NCI-H146 treated with DMSO at 0.1 percent for 48 hours (cell line): ENCODE measurements at regions not wholly inside any gene's neighbourhood (a gene's known extent, or its start where the extent isn't known, plus 50 kb on each side); places are given as distances from the start of the nearest gene placed in this dataset.
"Not testable (repeated sequence)": the region's sequence is repeated elsewhere in the genome, so short reads cannot be mapped to it uniquely, and the experiment has no call there.

Experiments used
- DNase-seq: peaks from one replicate; lab custom pipeline; 2025; ENCODE audit not compliant: unreplicated experiment; lab: John Stamatoyannopoulos, UW

DNA sequence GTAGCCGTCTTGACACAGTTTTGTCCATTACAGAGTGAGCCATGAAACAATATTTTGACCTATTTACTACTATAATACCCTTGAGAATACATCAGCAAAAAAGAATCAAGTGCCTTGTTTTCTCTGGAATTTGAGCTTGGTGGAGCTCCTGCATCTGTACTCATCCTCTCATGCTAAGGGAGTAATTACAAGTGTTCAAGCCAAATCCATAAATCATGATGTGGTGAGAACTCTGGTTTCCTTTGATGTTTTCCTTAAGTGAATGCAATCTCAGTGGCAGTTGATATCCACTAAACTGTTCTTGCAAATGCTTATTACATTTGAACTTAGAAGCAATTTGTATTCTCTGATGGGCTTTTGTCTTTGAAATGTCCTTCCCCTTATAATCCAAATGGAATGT lies 824.6 kb upstream of the TMPRSS15 start:
- no peak for DNase-seq

DNA sequence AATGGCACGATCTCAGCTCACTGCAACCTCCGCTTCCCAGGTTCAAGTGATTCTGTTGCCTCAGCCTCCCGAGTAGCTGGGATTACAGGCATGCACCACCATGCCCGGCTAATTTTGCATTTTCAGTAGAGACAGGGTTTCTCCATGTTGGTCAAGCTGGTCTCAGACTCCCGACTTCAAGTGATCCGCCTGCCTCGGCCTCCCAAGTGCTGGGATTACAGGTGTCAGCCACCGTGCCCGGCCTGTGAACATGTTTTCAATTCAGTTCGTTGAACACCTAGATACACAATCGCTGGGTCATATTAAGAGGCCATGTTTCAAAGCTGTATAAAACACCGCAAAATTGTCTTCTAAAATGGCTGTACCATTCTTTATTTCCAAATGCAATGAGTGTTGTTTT lies 830.3 kb upstream of the TMPRSS15 start:
- DNase-seq: not testable (repeated sequence)

DNA sequence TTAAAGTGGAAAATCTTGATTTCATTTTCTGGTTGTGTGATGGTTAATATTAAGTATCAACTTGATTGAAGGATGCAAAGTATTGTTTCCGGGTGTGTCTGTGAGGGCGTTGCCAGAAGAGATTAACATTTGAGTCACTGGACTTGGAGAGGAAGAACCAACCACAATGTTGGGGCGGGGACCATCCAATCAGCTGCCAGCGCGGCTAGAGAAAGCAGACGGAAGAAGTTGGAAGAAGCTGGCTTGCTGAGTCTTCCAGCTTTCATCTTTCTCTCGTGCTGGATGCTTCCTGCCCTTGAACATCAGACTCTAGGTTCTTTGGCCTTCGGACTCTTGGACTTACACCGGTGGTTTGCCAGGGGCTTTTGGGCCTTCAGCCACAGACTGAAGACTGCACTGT lies 832.6 kb upstream of the TMPRSS15 start:
- DNase-seq: no peak

DNA sequence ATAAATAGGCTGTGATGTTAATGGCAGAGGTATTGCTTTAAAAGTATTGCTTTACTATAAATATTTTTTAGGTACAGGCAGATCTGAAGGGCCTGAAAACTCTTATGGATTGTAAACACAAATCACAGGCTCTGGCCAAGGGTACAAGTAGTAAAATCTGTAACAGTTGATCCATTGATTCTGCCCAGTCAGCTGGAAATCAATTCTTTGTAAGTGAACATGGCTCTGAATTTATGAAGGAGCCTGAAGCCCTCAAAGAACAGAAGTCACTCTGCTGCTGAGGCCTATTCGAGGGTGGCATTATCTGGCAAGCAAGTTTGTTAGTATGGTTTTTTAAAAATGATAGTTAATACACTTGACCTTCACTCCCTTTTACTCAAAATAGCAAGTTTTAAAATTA lies 834.0 kb upstream of the TMPRSS15 start:
- DNase-seq: no peak

DNA sequence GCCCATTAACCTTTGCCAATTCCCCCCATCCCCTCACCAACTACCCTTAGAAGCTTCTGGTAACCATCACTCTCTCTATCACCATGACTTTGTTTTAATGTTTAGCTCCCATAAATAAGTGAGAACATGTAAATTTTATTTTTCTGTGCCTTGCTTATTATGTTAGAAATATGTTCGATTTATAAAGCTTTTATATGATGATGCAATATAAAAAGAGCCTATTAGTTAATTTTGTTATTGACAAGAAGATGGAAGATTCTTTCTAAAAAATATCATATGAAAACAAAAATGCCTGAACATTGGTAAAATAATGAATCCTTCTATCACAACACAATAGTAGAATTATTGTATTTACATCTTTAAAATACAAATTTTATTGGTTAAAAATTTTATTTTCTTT lies 836.1 kb upstream of the TMPRSS15 start:
- no peak for DNase-seq

DNA sequence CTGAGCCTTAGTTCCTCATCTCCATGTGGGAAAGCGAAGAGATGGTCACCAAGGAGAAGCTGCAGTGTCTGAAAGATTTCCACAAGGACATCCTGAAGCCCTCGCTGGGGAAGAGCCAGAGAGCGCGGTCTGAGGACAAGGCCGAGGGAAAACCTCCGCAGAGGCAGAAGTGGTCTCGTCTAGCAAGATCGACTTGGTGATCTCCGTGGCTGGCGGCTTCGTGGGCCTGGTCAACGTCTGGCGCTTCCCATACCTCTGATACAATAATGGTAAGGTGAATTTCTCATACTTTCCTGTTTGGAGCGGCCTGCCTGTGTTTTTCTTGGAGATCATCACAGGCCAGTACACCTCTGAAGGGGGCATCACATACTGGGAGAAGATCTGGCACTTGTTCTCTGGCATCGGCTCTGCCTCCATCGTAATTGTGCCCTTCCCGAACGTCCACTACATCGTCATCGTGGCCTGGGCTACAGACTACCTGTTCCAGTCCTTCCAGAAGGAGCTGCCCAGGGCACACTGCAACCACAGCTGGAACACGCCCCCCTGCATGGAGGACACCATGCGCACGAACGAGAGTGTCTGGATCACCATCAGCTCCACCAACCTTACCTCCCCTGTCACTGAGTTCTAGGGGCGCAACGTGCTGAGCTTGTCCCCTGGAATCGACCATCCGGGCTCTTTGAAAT lies 841.1 kb upstream of the TMPRSS15 start:
- no peak for DNase-seq

DNA sequence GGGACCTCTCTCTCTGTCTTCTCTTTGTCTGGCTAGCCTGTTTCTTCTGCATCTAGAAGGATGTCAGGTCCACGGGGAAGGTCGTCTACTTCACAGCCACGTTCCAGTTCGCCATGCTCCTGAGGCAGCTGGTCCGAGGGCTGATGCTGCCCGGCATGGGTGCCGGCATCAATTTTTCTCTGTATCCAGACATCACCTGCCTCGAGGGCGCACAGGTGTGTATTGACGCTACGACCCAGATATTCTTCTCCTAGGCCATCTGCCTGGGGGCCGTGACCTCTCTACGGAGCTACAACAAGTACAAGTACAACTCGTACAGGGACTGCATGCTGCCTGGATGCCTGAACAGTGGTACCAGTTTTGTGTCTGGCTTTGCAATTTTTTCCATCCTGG lies 841.6 kb upstream of the TMPRSS15 start:
- no peak for DNase-seq

DNA sequence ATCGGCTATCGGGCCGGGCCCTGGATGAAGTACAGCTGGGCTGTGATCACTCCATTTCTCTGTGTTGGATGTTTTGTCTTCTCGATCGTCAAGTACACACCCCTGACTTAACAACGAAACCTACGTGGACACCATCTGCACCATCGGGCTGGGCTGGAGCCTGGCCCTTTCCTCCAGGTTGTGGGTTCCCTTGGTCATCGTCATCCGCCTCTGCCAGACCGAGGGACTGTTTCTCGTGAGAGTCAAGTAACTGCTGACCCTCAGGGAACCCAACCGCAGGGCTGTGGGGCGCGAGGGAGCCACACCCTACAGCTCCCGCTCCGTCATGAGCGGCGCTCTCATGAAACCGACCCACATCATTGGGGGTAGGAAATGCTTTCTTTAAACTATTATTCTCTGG lies 842.4 kb upstream of the TMPRSS15 start:
- DNase-seq: no peak

DNA sequence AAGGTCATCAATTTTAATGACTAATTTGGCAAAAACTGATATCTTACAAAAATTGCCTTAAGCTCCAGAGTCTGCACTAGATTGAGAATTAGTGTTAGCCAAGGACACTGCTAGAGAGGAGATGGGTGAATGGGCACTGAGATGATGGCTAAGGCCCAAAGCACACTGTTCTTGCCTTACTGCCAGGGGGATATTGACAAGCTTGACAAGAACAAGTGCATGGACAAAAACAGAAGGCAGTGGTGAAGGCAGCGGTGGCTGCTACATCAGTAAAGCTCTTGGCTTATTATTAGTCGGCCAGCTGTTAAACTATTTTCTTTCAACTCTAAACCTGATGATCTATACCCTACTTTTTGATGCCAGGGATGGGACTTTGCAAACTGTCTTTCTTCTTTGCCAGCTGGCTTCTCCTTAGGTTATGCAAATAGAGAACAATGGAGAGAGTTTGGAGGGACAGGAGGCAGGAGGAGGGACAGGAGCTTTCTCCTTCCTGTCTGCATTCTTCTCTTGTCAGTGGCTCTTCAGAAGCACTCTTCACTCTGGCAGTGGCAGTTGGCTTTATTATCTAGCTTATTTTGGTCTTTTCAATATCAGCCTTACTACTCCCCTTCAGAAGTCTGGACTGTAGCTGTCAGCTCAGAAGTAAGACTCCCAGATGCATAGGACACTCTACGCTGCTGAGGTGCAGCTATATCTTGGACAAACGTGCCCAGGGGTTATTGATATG lies 853.5 kb upstream of the TMPRSS15 start:
- DNase-seq: no peak

DNA sequence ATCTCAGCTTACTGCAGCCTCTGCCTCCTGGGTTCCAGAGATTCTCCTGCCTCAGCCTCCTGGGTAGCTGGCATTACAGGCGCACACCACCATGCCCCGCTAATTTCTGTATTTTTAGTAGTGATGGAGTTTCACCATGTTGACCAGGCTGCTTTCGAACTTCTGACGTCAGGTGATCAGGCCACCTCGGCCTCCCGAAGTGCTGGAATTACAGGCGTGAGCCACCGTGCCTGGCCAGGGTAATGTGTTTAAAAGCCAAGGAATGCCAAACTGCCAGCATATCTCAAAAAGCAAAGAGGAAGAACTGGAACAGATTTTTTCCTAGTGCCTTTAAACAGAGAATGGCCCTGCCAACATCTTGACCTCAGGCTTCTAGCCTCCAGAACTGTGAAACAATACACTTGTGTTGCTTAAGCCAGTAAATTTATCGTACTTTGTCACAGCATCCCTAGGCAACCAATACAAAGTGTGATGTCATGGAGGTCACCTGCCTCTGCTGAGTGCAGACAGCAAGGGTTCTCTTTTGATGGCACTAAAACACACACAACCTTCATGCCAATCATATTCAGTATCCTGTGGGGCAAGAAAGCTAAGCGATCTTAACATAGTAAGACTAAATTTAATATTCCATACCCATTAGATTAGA lies 858.3 kb upstream of the TMPRSS15 start:
- no peak for DNase-seq

DNA sequence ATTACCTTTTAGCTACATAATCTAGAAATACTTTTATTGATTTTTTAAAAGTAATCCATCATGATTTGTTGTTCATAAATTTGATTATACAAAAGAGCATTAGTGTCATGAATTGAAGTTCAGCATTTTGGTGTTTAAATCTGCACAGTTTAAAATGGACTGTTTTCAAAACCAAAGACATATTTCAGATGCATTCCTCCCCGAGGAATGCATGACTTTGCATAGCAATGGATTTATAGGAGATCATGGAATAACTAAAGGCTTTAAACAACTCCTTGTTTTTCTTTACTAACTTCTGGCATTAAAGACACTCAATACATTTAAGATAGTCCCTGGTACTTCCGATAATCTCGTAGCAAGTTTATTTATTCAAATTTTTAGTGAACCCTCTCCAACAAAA lies 863.1 kb upstream of the TMPRSS15 start:
- no peak for DNase-seq

DNA sequence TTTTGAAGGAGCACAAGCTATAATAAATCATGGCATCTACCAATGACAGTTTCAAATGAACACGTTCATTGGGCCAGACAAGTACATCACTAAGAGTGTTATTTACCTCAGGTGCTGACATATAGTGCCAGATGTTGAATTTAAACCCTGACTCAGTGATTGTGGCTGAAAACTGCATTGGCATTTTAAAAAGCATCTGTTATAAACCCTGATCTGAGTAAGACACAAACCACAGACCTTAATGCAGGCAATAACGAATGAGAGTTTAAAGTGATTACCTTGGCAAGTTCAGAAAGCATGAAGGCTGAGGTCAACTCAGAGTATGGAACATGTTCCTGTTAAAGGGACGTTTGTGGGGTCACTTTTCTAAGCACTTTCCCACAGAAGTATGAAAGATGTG lies 865.1 kb upstream of the TMPRSS15 start:
- no peak for DNase-seq

DNA sequence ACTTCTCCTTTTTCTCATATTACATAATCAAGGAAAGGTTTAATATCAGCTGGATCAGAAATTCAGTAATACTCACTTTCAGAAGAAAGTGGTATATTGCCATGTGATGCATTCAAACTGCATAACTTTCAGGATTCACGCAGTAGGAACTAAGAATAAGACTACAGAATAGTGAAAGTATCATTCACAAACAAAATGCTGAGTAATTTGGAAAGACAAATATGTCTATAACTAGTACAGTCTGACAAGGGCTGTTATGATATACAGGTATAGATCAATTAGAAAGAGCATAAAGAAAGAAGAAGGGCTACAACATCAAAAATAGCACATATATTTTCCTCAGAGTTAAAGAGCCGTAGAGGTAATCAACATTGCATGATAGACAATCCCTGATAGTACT lies 871.5 kb upstream of the TMPRSS15 start:
- no peak for DNase-seq

DNA sequence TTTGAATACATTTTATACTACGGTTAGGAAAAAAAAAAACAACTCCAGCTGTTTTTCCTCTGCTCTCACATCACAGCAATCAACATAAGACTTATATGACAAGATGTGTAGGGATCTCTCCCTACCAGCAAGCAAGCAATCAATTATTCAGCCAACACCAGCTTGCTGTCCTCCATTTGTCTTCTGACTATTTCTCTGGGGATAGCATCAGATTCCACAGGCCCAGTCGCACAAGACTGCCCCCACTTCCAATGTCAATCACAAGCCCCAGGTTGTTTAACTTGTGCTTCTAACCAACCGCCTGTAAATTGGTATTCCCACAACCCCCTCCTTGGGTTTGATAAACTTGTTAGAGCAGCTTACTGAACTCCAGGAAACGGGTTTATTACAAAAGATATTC lies 873.1 kb upstream of the TMPRSS15 start:
- no peak for DNase-seq

DNA sequence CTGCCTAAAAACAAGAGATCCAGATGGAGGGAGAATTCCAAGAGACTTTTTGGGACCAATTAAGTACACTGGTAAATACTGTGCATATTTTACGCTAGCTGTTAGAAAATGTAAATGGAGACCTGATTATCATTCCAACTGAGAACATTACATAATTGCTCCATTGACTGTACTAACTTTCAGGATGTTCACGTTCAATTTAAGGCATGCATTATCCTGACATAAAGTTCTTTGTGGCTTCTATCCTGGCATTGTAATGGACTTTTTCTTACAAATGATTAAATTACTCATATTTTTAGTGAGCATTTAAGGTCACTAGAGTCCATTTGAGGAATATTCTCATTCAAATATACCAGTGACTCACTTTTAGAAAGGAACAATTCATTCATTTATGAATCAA lies 883.3 kb upstream of the TMPRSS15 start:
- no peak for DNase-seq

DNA sequence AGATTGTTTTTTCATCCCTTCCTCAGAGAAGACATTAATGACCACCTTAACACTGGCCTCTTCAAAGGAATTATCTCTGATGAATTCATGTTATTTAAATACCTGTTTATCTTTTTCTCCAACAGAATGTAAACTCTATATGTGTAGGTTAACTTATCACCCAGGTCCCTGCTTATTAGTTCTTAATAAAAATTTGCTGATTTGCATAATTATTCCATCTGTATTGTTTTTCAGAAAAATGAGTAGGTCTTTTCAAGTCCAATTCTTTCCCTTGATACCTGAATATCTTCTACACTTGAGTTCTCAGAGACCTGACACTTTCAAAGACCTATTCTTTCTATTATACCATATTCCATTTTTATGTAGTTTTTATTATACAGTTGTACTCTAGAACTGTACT lies 886.7 kb upstream of the TMPRSS15 start:
- no peak for DNase-seq

DNA sequence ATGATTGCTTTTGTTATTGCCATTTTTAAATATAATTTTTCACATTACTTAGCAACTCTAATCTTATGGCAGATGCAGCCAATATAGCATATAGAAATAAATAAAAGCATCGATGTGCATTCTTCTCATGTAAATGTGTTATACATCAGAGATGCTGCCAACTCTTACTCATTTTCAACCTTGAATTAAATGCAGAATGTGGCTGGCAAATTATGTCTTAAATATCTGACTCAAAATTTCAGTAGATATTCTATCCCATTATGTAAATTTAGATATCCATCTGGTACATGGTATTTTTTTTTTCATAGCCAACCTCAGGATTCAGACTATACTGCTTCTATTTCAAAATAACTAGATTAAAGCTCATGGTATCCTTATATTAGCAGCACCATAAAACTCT lies 916.7 kb upstream of the TMPRSS15 start:
- DNase-seq: no peak

DNA sequence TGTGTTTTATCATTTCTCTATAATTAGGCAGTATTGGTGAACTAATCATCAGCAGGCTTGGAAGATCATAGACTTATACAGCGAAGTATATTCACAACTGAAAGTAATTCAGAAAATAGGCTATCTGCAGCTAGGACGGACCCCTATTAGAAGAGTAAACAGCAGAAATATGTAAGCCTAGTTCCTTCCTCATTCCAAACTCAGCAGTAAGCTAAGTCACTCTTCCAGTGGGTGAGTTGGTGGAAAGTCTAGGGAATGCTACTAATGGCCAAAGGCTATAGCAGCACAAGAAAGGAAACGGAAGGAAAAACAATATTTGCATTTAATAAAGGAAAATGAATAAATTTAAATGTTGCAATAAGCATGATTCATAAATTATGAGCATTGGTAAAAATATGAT lies 918.1 kb upstream of the TMPRSS15 start:
- DNase-seq: no peak

DNA sequence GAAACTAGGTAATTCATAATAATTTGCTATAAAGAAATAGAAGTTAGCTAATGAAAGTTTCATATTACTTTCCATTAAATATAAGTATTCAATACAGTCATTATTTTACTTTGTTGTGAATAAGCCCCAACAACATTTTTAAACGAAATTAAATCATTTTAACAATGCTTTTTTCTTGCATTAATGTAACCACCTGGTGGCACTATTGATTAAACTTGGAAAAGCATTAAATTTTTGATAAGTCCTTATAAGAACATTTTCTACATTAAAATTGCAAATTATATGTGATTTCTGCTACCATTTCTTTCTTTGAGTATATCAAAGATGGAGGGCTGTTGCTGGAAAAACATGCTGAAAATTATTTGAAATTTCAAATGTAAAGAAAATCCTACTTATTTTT lies 918.8 kb upstream of the TMPRSS15 start:
- no peak for DNase-seq

DNA sequence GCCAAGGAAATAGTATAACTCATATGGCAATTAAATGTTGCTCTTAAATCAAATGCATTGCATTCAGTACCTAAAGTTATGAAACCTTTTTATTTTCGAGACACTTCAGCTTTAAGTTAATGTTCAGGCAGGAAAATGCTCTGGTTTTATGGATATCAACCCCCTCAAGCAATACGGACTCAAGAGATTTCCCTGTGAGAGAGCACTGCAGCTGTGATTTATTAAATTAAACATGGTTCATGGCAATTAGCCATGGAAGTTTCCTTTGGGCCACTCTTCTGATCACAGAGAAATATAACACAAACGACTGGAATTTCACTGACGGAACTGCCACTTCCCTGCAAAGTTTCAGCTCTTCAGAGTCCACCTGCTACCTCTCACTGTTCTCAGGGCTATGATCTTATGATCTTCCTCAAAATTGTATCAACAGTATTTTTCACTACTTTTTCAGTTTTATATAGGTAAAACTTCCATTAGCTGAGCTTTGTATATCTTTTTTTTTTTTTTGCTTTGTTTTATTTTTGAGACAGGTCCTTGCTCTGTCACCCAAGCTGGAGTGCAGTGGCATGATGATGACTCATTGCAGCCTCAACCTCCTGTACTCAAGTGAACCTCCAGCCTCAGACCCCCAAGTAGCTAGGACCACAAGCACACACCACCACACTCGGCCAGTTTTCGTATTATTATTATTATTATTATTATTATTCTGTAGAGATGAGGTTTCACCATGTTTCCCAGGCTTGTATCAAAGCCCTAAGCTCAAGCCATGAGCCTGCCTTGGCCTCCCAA lies 923.1 kb upstream of the TMPRSS15 start:
- DNase-seq: no peak

DNA sequence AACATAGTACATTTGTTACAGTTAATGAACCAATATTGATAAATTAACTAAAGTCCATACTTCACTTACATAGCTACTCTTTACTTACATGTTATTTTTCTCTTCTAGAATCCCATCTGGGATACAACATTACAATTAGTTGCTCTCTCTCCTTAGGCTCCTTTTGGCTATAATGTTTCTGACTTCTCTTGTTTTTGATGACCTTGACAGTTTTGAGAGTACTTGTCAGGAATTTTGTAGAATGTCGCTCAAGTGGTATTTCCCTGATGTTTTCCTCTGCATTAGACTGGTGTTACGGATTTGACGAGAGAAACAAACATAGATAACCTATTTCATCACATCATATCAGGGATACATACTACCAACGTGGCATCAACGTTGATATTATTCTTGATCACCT lies 925.4 kb upstream of the TMPRSS15 start:
- DNase-seq: no peak

DNA sequence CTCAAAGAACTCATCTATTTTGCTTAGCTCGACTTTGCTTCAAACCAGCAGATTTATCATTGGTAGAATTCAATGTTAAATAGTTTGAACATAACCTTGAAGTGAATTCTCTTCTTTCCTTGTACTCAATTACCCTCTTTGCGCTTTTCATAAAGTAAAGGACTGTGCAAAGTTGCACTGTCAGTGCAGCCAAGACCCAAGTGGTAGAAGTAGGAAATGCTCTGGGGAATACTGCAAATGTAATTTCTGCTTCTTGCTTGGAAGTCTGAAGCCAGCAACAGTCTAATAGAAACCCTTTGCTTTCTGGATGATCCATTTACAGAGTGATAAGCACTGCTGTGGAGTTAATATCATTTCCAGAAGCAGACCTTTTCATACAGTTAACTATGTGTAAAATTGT lies 936.7 kb upstream of the TMPRSS15 start:
- DNase-seq: no peak
